Bronchial epithelial cell (primary cell): ENCODE measurements at regions not wholly inside any gene's neighbourhood (a gene's known extent, or its start where the extent isn't known, plus 50 kb on each side); places are given as distances from the start of the nearest gene placed in this dataset.

ENCODE experiments used
- DNase-seq: peaks from one replicate; pipeline ENCODE4 v3.0.0-alpha.2; 2010; ENCODE audit warnings: low read depth
- FAIRE-seq: peaks from 2 replicates; lab custom pipeline; 2011; peaks lifted over from hg19 to GRCh38; lab: Jason Lieb, UNC
- H3K27me3 ChIP-seq: 2 replicates; pipeline ENCODE4 v1.5.1; 2011; ENCODE audit warnings: low read length; ENCODE audit not compliant: control insufficient read depth, insufficient read depth
- H3K36me3 ChIP-seq: 2 replicates; pipeline ENCODE4 v1.5.1; 2011; ENCODE audit warnings: low read length; ENCODE audit not compliant: control insufficient read depth, insufficient read depth
- H3K4me3 ChIP-seq: 2 replicates; pipeline ENCODE4 v1.5.1; 2011; ENCODE audit warnings: mild to moderate bottlenecking, low read depth, low read length, control low read depth
- CTCF ChIP-seq: IDR thresholded peaks from 2 replicates; pipeline ENCODE4 v1.5.1; 2011; ENCODE audit warnings: mild to moderate bottlenecking, moderate library complexity, low read length, control low read depth, inconsistent platforms; ENCODE audit not compliant: insufficient read depth, severe bottlenecking

GRCh38 chr2:104531122-104531521 lies 322.8 kb upstream of the POU3F3 start:
- DNase-seq = no peak
- H3K4me3 ChIP-seq = no peak overlapping the region
- no peak for FAIRE-seq
- TF ChIP-seq CTCF = no peak
- H3K36me3 ChIP-seq = no peaks in the 10 kb centered on the region
- no peaks in the 10 kb centered on the region for H3K27me3 ChIP-seq

- FAIRE-seq = no peak
- H3K27me3 ChIP-seq = no peaks in the 10 kb centered on the region
- no peak for TF ChIP-seq CTCF
- no peaks in the 10 kb centered on the region for H3K36me3 ChIP-seq
- DNase-seq = no peak
- H3K4me3 ChIP-seq = no peak overlapping the region
Observed at GRCh38 chr2:104537116-104537515, 316.8 kb upstream of the POU3F3 start.

GRCh38 chr2:104538077-104538476 lies 315.8 kb upstream of the POU3F3 start:
- H3K27me3 ChIP-seq = no peaks in the 10 kb centered on the region
- TF ChIP-seq CTCF = no peak
- FAIRE-seq = no peak
- DNase-seq = no peak
- no peak overlapping the region for H3K4me3 ChIP-seq
- no peaks in the 10 kb centered on the region for H3K36me3 ChIP-seq

GRCh38 chr2:104539649-104540048 lies 314.3 kb upstream of the POU3F3 start:
- no peak for DNase-seq
- no peak for FAIRE-seq
- H3K4me3 ChIP-seq = no peak overlapping the region
- TF ChIP-seq CTCF = no peak
- no peaks in the 10 kb centered on the region for H3K36me3 ChIP-seq
- no peaks in the 10 kb centered on the region for H3K27me3 ChIP-seq

- Histone ChIP-seq H3K27me3 (no peaks in the 10 kb centered on the region), H3K4me3 (no peak overlapping the region), H3K36me3 (no peaks in the 10 kb centered on the region)
- FAIRE-seq (no peak), DNase-seq (no peak)
- TF ChIP-seq CTCF = no peak
Observed at GRCh38 chr2:104545055-104545454, 308.9 kb upstream of the POU3F3 start.

- Histone ChIP-seq H3K36me3 (no peaks in the 10 kb centered on the region), H3K27me3 (no peaks in the 10 kb centered on the region), H3K4me3 (no peak overlapping the region)
- TF ChIP-seq CTCF = no peak
- DNase-seq (no peak), FAIRE-seq (no peak)
Observed at GRCh38 chr2:104546537-104546936, 307.4 kb upstream of the POU3F3 start.
